A549 (cell line): ENCODE measurements at regions not wholly inside any gene's neighbourhood (a gene's known extent, or its start where the extent isn't known, plus 50 kb on each side); places are given as distances from the start of the nearest gene placed in this dataset.

ENCODE experiments used
- CHD4 ChIP-seq: fragments of 200-600 bp; sonication (generic); IDR thresholded peaks from 2 replicates; pipeline ENCODE4 v1.6.1; 2016; ENCODE audit warnings: antibody characterized with exemption, mild to moderate bottlenecking, borderline replicate concordance
- KDM1A ChIP-seq: fragments of 200-600 bp; sonication (generic); IDR thresholded peaks from 2 replicates; pipeline ENCODE4 v1.6.1; 2016; ENCODE audit warnings: low read depth, mild to moderate bottlenecking
- MYC ChIP-seq: IDR thresholded peaks from 2 replicates; pipeline ENCODE4 v1.6.1; 2012; ENCODE audit warnings: mild to moderate bottlenecking, inconsistent platforms, low read length, improper control_type of control experiment, borderline replicate concordance
- TF ChIP-seq, protein P1 (sequence below): fragments of 450-650 bp; IDR thresholded peaks from 2 replicates; pipeline ENCODE4 v1.6.1; 2014; ENCODE audit warnings: antibody characterized with exemption

DNA sequence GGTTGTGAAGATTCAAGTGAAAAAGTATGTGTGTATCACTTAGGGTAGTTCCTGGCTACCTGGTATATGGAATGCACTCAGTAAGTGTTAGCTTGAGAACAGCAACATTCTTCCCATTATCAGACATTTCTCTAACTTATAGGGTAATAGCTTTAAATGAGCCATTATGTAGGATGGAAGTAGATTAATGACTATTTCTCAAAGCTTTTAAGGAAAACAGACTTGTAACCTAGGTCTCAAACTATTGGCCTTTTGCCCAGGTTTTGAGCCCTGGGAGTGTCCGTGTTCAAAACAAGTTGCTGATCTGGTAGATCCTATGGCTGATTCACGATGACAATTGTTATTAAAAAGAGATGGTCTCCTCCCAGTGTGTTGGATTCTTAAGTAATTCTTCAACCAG lies 129.1 kb upstream of the UMPS start:
- no peak for TF ChIP-seq KDM1A
- TF ChIP-seq MYC, result no peak
- TF ChIP-seq, protein P1, sequence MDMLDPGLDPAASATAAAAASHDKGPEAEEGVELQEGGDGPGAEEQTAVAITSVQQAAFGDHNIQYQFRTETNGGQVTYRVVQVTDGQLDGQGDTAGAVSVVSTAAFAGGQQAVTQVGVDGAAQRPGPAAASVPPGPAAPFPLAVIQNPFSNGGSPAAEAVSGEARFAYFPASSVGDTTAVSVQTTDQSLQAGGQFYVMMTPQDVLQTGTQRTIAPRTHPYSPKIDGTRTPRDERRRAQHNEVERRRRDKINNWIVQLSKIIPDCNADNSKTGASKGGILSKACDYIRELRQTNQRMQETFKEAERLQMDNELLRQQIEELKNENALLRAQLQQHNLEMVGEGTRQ, result no peak
- no peak for TF ChIP-seq CHD4
